OCI-LY3 (cell line): ENCODE measurements at regions not wholly inside any gene's neighbourhood (a gene's known extent, or its start where the extent isn't known, plus 50 kb on each side); places are given as distances from the start of the nearest gene placed in this dataset.

Source experiments
- H2AFZ ChIP-seq: fragments of 200-600, 300-600 bp; shearing (Covaris generic); 2 replicates; pipeline ENCODE4 v1.6.0; 2014; ENCODE audit warnings: antibody characterized with exemption, low read depth, low read length
- H3K27ac ChIP-seq: fragments of 200-600, 300-600 bp; sonication (generic); 2 replicates; pipeline ENCODE4 v1.5.1; 2014; ENCODE audit warnings: mild to moderate bottlenecking, low read length, moderate library complexity, mixed read lengths
- H3K27me3 ChIP-seq: fragments of 200-600, 300-600 bp; sonication (generic); 2 replicates; pipeline ENCODE4 v1.6.1; 2014; ENCODE audit warnings: low read depth, low read length, mixed read lengths
- H3K36me3 ChIP-seq: fragments of 200-600, 300-600 bp; sonication (generic); replicated peaks from 2 replicates; pipeline ENCODE3; 2014; ENCODE audit warnings: low read depth, low read length, mixed read lengths
- H3K4me1 ChIP-seq: fragments of 300-600, 200-600 bp; sonication (generic); 2 replicates; pipeline ENCODE4 v1.6.1; 2014; ENCODE audit warnings: low read length, mixed read lengths
- H3K4me2 ChIP-seq: fragments of 200-600, 300-600 bp; sonication (generic); 2 replicates; pipeline ENCODE4 v1.6.1; 2014; ENCODE audit warnings: low read length, mixed read lengths
- H3K4me3 ChIP-seq: fragments of 300-600, 200-600 bp; sonication (generic); 2 replicates; pipeline ENCODE4 v1.5.1; 2014; ENCODE audit warnings: antibody characterized with exemption, mild to moderate bottlenecking, low read length, moderate library complexity
- H3K79me2 ChIP-seq: fragments of 300-600, 200-600 bp; shearing (Covaris generic); 2 replicates; pipeline ENCODE4 v1.6.1; 2014; ENCODE audit warnings: mild to moderate bottlenecking, low read length, mixed read lengths
- H3K9ac ChIP-seq: fragments of 300-600, 200-600 bp; shearing (Covaris generic); 2 replicates; pipeline ENCODE4 v1.6.0; 2014; ENCODE audit warnings: mild to moderate bottlenecking, low read length, moderate library complexity
- H3K9me3 ChIP-seq: fragments of 200-600, 300-600 bp; shearing (Covaris generic); 2 replicates; pipeline ENCODE4 v1.6.1; 2014; ENCODE audit warnings: low read length, mixed read lengths; ENCODE audit not compliant: insufficient read depth
- H4K20me1 ChIP-seq: fragments of 200-600, 300-600 bp; sonication (generic); 2 replicates; pipeline ENCODE4 v1.6.1; 2016; ENCODE audit warnings: low read length, mixed read lengths; ENCODE audit not compliant: insufficient read depth
- CTCF ChIP-seq: fragments of 200-600, 300-600 bp; sonication (generic); IDR thresholded peaks from 2 replicates; pipeline ENCODE4 v1.5.1; 2014; ENCODE audit warnings: antibody characterized with exemption, low read length, low read depth
- EZH2phosphoT487 ChIP-seq: fragments of 200-600 bp; shearing (Covaris generic); IDR thresholded peaks from 2 replicates; pipeline ENCODE4 v1.6.1; 2018; ENCODE audit warnings: antibody characterized with exemption, mixed run types, low read depth

GRCh38 chr13:53408847-53409568 is 380.4 kb downstream of the OLFM4 start:
- Histone ChIP-seq H3K4me3 (no peak overlapping the region), H3K79me2 (no peaks in the 10 kb centered on the region), H4K20me1 (no peaks in the 10 kb centered on the region), H3K4me2 (no peak overlapping the region), H3K27me3 (no peaks in the 10 kb centered on the region), H3K9ac (no peak overlapping the region), H3K36me3 (no peaks in the 10 kb centered on the region), H3K9me3 (0 out of 2 replicates have a peak, but pooled peaks cover 2% of the 10 kb centered on the region), H3K27ac (no peak overlapping the region), H2AFZ (no peak overlapping the region), H3K4me1 (peaks cover 21% of the 10 kb centered on the region)
- no peak for TF ChIP-seq EZH2phosphoT487
- no peak for TF ChIP-seq CTCF

GRCh38 chr13:53411463-53411862 is 382.9 kb downstream of the OLFM4 start:
- H3K79me2 ChIP-seq: no peaks in the 10 kb centered on the region
- no peaks in the 10 kb centered on the region for H3K27me3 ChIP-seq
- H3K9me3 ChIP-seq: no peaks in the 10 kb centered on the region
- H3K4me3 ChIP-seq: no peak overlapping the region
- no peak overlapping the region for H3K9ac ChIP-seq
- H3K27ac ChIP-seq: no peak overlapping the region
- TF ChIP-seq CTCF: no peak
- TF ChIP-seq EZH2phosphoT487: no peak
- H3K36me3 ChIP-seq: no peaks in the 10 kb centered on the region
- peaks cover 9% of the 10 kb centered on the region for H3K4me1 ChIP-seq
- H4K20me1 ChIP-seq: no peaks in the 10 kb centered on the region
- no peak overlapping the region for H3K4me2 ChIP-seq
- no peak overlapping the region; the same call in 1 of the 2 replicates for H2AFZ ChIP-seq

GRCh38 chr13:53415135-53415534 is 386.5 kb downstream of the OLFM4 start:
- H3K36me3 ChIP-seq: no peaks in the 10 kb centered on the region
- no peak overlapping the region for H3K9ac ChIP-seq
- H3K4me1 ChIP-seq: peaks cover 7% of the 10 kb centered on the region
- no peak for TF ChIP-seq EZH2phosphoT487
- no peak for TF ChIP-seq CTCF
- no peak overlapping the region for H2AFZ ChIP-seq
- no peaks in the 10 kb centered on the region for H3K79me2 ChIP-seq
- H3K4me2 ChIP-seq: no peak overlapping the region
- no peak overlapping the region for H3K27ac ChIP-seq
- no peaks in the 10 kb centered on the region for H3K27me3 ChIP-seq
- H3K4me3 ChIP-seq: no peak overlapping the region
- H3K9me3 ChIP-seq: no peaks in the 10 kb centered on the region
- no peaks in the 10 kb centered on the region for H4K20me1 ChIP-seq

GRCh38 chr13:53417601-53418000 is 389.0 kb downstream of the OLFM4 start:
- Histone ChIP-seq H3K9ac (no peak overlapping the region), H2AFZ (no peak overlapping the region), H3K27me3 (no peaks in the 10 kb centered on the region), H3K4me2 (no peak overlapping the region), H3K79me2 (no peaks in the 10 kb centered on the region), H3K4me3 (no peak overlapping the region), H3K9me3 (no peaks in the 10 kb centered on the region), H3K27ac (no peak overlapping the region), H3K36me3 (no peaks in the 10 kb centered on the region), H3K4me1 (no peaks in the 10 kb centered on the region), H4K20me1 (no peaks in the 10 kb centered on the region)
- no peak for TF ChIP-seq EZH2phosphoT487
